Lower leg skin (tissue), 4 donors: ENCODE measurements at regions not wholly inside any gene's neighbourhood (a gene's known extent, or its start where the extent isn't known, plus 50 kb on each side); places are given as distances from the start of the nearest gene placed in this dataset.
A peak's percentile ranks its signal among the peaks of the same experiment; 100 is the strongest.

Experiments used
- DNase-seq, 2 donors: peaks; one replicate each; pipeline ENCODE4 v3.0.0-alpha.2; 2019; ENCODE audit warnings: low spot score in 2 of 2
- H3K4me3 ChIP-seq: fragments of 200-600 bp; sonication (generic); 2 replicates; pipeline ENCODE4 v1.5.1; 2017; ENCODE audit warnings: mild to moderate bottlenecking, low read depth; ENCODE audit not compliant: poor library complexity, severe bottlenecking
- POLR2A ChIP-seq, 2 donors: fragments of 450-650 bp; IDR thresholded peaks; one replicate each; pipeline ENCODE4 v1.6.1; 2016 to 2017; ENCODE audit warnings: antibody characterized with exemption in 2 of 2, mild to moderate bottlenecking in 1 of 2, moderate library complexity in 1 of 2
- WGBS, 2 donors: methylation state at CpG; one replicate each; pipeline ENCODE4 v1.1.5; 2018; 5-methylcytosine and 5-hydroxymethylcytosine counted together
- intact Hi-C: fragments of 100-400 bp; cut with DNase I; formaldehyde crosslinking; loops from one replicate; pipeline ENCODE4 v1.15.0; 2023; ENCODE audit warnings: low total_unique reads
- TF ChIP-seq, protein P1 (sequence below), 3 donors: fragments of 450-650 bp; IDR thresholded peaks; one replicate each; pipeline ENCODE4 v1.5.1; 2016; ENCODE audit warnings: antibody characterized with exemption in 3 of 3, mild to moderate bottlenecking in 3 of 3, moderate library complexity in 2 of 3

DNA sequence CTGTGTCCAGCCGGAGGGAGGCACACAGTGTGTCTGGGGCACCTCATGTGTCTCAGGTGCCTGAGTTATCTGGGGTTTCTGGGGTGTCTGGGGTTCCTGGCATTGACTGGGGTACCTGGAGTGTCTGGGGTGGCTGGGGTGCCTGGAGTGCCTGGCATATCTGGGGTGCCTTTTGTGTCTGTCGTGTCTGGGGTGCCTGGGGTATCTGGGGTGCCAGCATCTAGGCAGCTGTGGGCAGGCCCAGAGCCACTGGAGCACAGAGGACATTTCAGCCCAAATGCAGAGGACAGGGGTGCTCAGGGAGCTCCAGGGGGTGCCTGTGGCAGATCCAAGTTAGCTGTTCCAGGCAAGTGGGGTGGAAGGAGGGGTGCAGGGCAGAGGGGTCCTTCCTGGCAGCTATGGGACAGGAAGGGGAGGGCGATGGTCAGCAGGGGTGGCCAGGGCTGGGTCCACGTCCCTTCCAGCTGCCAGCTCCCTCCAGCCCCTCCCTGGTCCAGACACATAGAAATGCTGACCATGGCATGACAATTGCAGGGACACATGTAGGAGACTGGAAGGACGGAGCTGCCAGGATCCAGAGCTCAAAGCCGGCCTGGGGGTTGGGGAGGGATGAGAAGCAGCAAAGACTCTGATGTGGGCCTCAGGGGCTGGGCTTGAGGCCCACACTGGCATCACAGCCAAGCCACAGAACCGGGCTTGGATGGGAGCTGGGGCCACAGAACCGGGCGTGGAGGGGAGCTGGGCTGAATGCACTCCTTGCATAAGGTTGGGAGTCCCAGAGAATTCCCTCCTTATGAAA lies 133.0 kb downstream of the BRD1 start:
- DNase-seq, result peak in 1 of 2 donors; percentile 67
- no peak overlapping the region for H3K4me3 ChIP-seq
- TF ChIP-seq, protein P1, sequence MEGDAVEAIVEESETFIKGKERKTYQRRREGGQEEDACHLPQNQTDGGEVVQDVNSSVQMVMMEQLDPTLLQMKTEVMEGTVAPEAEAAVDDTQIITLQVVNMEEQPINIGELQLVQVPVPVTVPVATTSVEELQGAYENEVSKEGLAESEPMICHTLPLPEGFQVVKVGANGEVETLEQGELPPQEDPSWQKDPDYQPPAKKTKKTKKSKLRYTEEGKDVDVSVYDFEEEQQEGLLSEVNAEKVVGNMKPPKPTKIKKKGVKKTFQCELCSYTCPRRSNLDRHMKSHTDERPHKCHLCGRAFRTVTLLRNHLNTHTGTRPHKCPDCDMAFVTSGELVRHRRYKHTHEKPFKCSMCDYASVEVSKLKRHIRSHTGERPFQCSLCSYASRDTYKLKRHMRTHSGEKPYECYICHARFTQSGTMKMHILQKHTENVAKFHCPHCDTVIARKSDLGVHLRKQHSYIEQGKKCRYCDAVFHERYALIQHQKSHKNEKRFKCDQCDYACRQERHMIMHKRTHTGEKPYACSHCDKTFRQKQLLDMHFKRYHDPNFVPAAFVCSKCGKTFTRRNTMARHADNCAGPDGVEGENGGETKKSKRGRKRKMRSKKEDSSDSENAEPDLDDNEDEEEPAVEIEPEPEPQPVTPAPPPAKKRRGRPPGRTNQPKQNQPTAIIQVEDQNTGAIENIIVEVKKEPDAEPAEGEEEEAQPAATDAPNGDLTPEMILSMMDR (IDR thresholded peaks at IDR 0.05), result no peak
- TF ChIP-seq POLR2A (IDR thresholded peaks at IDR 0.05), result no peak
- intact Hi-C loops, result no loop called here
- 69 to 72% methylated on average over 9 of the region's 9 CpGs for WGBS, 2 donors

DNA sequence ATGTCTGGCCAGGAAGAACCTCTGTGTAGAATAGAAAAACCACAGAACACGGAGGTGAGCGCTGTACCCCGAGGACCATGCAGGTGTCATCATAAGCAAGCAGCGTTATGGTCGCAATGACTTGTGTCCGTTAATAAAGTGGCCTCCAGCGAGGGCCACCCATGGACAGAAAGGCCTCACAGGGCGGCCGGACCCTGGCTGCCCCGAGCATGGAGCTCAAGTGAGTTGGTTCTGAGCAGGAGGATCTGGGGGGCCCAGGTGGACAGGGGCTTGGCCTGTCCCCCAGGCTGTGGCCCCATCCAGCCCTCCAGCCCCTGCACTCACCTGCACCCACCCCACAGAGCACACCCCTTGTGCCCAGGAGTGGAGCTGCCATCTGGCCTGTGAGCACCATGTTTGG lies 133.8 kb downstream of the BRD1 start:
- intact Hi-C loops, result no loop called here
- H3K4me3 ChIP-seq, result no peak overlapping the region
- TF ChIP-seq POLR2A (IDR thresholded peaks at IDR 0.05), result no peak
- TF ChIP-seq, protein P1 (IDR thresholded peaks at IDR 0.05), result no peak
- WGBS, 2 donors, result 92 to 94% methylated on average over 10 of the region's 10 CpGs
- no peak for DNase-seq

DNA sequence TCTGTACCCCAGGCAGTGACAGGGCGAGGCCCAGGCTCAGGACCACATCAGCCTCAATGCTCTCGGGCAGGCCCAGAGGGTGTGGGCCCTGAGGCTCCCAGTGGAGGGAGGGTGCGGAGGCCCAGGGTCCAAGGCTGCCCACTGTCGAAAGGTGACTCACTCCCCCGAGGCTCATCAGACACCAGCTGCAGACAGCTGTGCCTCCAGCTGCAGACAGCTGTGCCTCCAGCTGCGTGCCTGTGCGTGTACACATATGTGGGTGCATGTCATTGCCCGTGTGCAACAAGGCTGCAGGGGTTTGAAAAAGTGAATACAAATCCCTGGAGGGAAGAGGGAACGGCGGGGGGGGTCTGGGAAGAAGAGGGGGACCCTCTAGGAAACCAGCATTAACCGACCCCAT lies 134.3 kb downstream of the BRD1 start:
- 56 to 67% methylated on average over 11 of the region's 11 CpGs for WGBS, 2 donors
- no peak overlapping the region for H3K4me3 ChIP-seq
- intact Hi-C loops, result no loop called here
- TF ChIP-seq, protein P1 (IDR thresholded peaks at IDR 0.05), result no peak
- no peak for TF ChIP-seq POLR2A (IDR thresholded peaks at IDR 0.05)
- DNase-seq, result peak in 1 of 2 donors; percentile 54

DNA sequence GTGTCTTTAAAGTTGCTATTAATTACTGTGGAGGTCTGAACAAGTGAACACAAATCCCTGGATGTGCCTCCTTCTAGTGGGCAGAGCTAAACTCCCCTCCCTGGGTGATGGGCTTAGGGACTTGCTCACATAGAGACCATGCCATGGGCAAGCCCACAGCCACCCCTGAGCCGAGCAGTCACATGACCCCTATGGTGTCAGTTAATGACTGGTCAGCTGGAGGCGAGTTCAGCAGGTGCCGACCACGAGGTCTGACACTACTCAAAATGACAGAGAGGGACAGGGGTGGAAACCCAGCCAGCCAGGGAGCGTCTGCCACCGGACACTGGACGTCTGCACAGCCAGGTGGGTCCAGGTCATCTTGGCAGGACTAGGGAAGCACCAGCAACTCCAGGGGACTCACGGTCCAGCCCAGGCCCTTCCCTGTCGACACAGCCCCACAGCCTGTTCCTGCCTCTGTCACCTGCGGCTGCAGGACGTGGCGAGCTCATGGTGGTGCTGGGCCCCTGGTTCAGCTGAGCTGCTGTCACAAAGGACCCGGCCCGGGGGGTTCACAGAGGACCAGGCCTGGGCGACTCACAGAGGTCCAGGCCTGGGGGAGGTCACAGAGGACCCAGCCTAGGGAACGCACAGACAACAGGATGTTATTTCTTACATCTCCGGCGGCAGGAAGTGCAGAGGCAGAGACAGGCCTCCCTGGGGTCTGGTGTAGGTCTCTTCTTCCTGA lies 135.0 kb downstream of the BRD1 start:
- H3K4me3 ChIP-seq, result no peak overlapping the region
- DNase-seq, result peak in 1 of 2 donors; percentile 70
- intact Hi-C loops, result no loop called here
- TF ChIP-seq POLR2A (IDR thresholded peaks at IDR 0.05), result no peak
- TF ChIP-seq, protein P1 (IDR thresholded peaks at IDR 0.05), result no peak
- WGBS, 2 donors, result 71 to 81% methylated on average over 8 to 18 of the region's 18 CpGs

DNA sequence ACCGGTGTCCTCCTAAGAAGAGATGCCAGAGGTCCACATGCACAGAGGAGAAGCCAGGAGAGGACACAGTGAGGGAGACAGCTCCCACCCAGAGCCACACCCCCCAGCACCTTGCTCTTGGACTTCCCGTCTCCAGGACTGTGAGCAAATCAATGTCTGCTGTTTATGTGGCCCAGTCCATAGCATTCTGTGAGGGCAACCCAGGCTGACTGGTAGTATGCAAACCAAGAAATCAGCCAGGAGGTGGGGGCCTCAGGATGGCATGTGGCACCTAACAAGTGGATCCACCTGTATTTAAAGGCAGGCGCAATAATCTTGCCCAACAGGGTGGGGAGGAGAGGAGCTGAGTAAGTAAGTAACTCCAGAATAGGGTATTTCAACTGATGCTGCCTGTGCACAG lies 136.4 kb downstream of the BRD1 start:
- 94 to 96% methylated on average over 3 of the region's 3 CpGs for WGBS, 2 donors
- TF ChIP-seq, protein P1 (IDR thresholded peaks at IDR 0.05), result no peak

More for the DNA sequence above, 136.4 kb downstream of the BRD1 start:
- intact Hi-C loops, result no loop called here
- H3K4me3 ChIP-seq, result no peak overlapping the region
- DNase-seq, result no peak
